ENCODE measurements at regions not wholly inside any gene's neighbourhood (a gene's known extent, or its start where the extent isn't known, plus 50 kb on each side); places are given as distances from the start of the nearest gene placed in this dataset.

DNA sequence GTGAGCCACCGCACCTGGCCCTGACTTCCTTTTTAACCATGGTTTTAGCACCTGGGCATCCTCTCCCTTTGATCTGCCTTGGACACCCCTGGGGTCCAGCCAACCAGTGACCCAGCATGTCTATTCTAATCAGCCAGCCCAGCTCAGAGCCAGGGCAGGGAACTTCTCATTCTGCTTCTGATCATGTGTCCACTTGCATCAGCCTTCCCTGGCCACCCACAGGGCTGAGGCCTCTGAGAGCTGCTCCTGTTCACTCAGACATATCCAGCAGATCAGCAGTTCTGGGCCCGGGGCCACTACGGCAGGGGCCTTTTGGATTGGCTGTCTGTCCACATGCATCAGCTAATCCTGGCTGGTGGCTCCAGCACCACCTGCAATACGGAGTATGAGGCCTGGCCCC lies 117.9 kb upstream of the MAP1LC3B2 start:
- TF ChIP-seq POLR2A (IDR thresholded peaks at IDR 0.05), result no peak
- Histone ChIP-seq H3K4me1 (replicated peaks in 1 of 2) (no peaks in the 10 kb centered on the region), H3K36me3 (replicated peaks in 1 of 2) (no peaks in the 10 kb centered on the region), H3K4me3 (no peak overlapping the region), H3K27me3 (no peaks in the 10 kb centered on the region), H3K27ac (no peak overlapping the region), H3K9me3 (replicated peaks in 1 of 3) (no peaks in the 10 kb centered on the region)
- DNase-seq, result peak in 3 of 7 donors; percentile 11 to 29 (median 22)
- intact Hi-C loops (cut with DNase I), result no loop called here
- 42 to 64% (median 58%) methylated on average over 2 to 4 of the region's 4 CpGs for WGBS, 4 donors

DNA sequence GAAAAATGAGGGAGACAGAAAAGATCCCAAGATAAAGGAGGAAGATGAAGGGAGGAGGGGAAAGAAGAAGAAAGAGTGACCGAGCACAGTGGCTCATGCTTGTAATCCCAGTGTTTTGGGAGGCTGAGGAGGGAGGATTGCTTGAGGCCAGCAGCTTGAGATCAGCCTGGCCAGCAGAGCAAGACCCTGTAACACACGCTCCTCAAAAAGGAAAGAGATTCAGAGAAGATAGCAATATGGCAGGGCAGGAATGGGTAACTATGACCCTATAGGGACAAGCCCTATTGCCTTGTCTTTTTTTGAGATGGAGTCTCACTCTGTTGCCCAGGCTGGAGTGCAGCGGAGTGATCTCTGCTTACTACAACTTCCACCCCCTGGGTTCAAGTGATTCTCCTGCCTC lies 116.9 kb upstream of the MAP1LC3B2 start:
- TF ChIP-seq POLR2A (IDR thresholded peaks at IDR 0.05), result no peak
- TF ChIP-seq, protein P1, sequence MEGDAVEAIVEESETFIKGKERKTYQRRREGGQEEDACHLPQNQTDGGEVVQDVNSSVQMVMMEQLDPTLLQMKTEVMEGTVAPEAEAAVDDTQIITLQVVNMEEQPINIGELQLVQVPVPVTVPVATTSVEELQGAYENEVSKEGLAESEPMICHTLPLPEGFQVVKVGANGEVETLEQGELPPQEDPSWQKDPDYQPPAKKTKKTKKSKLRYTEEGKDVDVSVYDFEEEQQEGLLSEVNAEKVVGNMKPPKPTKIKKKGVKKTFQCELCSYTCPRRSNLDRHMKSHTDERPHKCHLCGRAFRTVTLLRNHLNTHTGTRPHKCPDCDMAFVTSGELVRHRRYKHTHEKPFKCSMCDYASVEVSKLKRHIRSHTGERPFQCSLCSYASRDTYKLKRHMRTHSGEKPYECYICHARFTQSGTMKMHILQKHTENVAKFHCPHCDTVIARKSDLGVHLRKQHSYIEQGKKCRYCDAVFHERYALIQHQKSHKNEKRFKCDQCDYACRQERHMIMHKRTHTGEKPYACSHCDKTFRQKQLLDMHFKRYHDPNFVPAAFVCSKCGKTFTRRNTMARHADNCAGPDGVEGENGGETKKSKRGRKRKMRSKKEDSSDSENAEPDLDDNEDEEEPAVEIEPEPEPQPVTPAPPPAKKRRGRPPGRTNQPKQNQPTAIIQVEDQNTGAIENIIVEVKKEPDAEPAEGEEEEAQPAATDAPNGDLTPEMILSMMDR (IDR thresholded peaks at IDR 0.05), result no peak
- H3K9me3 ChIP-seq (replicated peaks in 1 of 3), result no peaks in the 10 kb centered on the region
- no peak for DNase-seq
- no peaks in the 10 kb centered on the region for H3K4me1 ChIP-seq (replicated peaks in 1 of 2)
- H3K36me3 ChIP-seq (replicated peaks in 1 of 2), result no peaks in the 10 kb centered on the region
- intact Hi-C loops (cut with DNase I), result no loop called here
- H3K27ac ChIP-seq, result no peak overlapping the region
- no peak overlapping the region for H3K4me3 ChIP-seq
- 91 to 98% (median 94%) methylated on average over 3 of the region's 3 CpGs for WGBS, 4 donors
- no peaks in the 10 kb centered on the region for H3K27me3 ChIP-seq

DNA sequence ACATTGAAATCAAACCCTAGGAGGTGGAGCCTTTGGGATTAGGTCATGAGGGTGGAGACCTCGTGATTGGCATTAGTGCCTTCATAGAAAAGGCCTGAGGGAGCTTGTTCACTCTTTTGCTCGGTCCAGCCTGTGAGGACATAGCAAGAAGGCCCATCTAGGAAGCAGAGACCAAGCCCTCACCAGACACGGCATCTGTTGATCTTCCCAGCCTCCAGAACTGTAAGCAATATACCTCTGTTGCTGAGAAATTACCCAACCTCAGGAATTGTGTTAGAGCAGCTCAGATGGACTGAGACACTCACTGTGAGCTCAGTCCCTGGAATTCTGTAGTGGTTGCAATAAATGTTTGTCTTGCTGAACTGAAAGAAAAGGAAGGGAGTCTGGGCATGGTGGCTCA lies 116.2 kb upstream of the MAP1LC3B2 start:
- no peak for DNase-seq
- TF ChIP-seq, protein P1 (IDR thresholded peaks at IDR 0.05), result no peak
- TF ChIP-seq POLR2A (IDR thresholded peaks at IDR 0.05), result no peak
- H3K27me3 ChIP-seq, result no peaks in the 10 kb centered on the region
- H3K27ac ChIP-seq, result no peak overlapping the region
- intact Hi-C loops (cut with DNase I), result no loop called here
- H3K4me3 ChIP-seq, result no peak overlapping the region
- no peaks in the 10 kb centered on the region for H3K36me3 ChIP-seq (replicated peaks in 1 of 2)
- H3K4me1 ChIP-seq (replicated peaks in 1 of 2), result no peaks in the 10 kb centered on the region
- no peaks in the 10 kb centered on the region for H3K9me3 ChIP-seq (replicated peaks in 1 of 3)
- 71 to 89% (median 74%) methylated on average over 3 of the region's 3 CpGs for WGBS, 4 donors

DNA sequence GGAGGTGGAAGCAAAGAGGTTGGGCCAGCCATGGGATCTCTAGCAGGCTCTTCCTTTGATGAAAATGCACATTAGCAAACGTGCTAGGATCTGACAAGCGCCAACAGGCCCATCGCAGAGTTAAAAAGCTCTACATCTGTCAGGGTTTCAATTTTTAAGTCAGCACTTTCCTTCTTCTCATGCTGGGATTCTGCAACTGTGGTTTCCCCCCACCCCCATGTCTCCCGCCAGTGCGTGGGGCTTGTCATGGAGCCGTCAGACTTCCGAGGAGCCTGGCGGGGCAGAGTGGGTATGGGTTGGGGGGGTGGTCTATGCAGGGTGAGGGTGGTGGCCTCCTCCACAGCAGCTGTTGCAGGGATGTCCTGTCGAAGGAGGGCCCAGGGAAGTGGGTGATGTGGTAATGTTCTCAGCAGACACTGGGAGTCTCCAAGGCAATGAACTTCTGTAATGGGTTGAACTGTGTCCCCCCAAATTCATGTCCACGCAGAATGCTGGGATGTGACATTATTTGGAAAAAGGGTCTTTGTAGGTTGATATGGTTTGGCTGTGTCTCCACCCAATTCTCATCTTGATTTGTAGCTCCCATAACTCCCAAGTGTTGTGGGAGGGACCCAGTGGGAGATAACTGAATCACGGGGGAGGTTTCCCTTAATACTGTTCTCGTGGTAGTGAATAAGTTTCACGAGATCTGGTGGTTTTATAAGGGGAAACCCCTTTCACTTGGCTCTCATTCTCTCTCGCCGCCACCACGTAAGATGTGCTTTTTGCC lies 115.2 kb upstream of the MAP1LC3B2 start:
- Histone ChIP-seq H3K36me3 (replicated peaks in 1 of 2) (no peaks in the 10 kb centered on the region), H3K4me1 (replicated peaks in 1 of 2) (no peaks in the 10 kb centered on the region), H3K9me3 (replicated peaks in 1 of 3) (no peaks in the 10 kb centered on the region), H3K27me3 (no peaks in the 10 kb centered on the region), H3K27ac (no peak overlapping the region), H3K4me3 (no peak overlapping the region)
- intact Hi-C loops (cut with DNase I), result no loop called here
- WGBS, 4 donors, result 73 to 90% (median 76%) methylated on average over 16 of the region's 16 CpGs
- no peak for TF ChIP-seq POLR2A (IDR thresholded peaks at IDR 0.05)
- TF ChIP-seq, protein P1 (IDR thresholded peaks at IDR 0.05), result no peak
- no peak for DNase-seq

DNA sequence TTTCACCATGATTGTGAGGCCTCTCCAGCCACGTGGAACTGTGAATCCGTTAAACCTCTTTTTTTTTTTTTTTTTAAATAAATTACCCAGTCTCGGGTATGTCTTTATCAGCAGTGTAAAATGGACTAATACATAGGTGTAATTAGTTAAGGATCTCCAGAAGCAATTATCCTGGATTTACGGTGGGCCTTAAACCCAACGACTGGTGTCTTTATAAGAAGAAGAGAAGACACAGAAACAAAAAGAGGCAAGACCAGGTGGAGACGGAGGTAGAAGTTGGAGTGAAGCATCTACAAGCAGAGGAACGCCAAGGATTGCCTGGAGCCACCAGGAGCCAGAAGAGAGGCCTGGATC lies 114.6 kb upstream of the MAP1LC3B2 start:
- Histone ChIP-seq H3K4me3 (no peak overlapping the region), H3K9me3 (replicated peaks in 1 of 3) (no peaks in the 10 kb centered on the region), H3K4me1 (replicated peaks in 1 of 2) (no peaks in the 10 kb centered on the region), H3K27ac (no peak overlapping the region), H3K27me3 (no peaks in the 10 kb centered on the region), H3K36me3 (replicated peaks in 1 of 2) (no peaks in the 10 kb centered on the region)
- WGBS, 4 donors, result 83 to 89% (median 87%) methylated on average over 7 of the region's 7 CpGs
- intact Hi-C loops (cut with DNase I), result no loop called here
- DNase-seq, result no peak
- no peak for TF ChIP-seq POLR2A (IDR thresholded peaks at IDR 0.05)
- TF ChIP-seq, protein P1 (IDR thresholded peaks at IDR 0.05), result no peak

Data from adrenal gland (tissue), 9 donors.